OCI-LY7 (cell line): ENCODE measurements at regions not wholly inside any gene's neighbourhood (a gene's known extent, or its start where the extent isn't known, plus 50 kb on each side); places are given as distances from the start of the nearest gene placed in this dataset.

ENCODE experiments used
- BruUV-seq: library from RNA; stranded (reverse); fragments of 400-500 nt; replicated peaks from 2 replicates; lab custom pipeline; 2021; lab: Mats Ljungman, UMichigan
- CTCF ChIA-PET: fragments of 300-600 bp; sonication (Branson Sonifier 250); formaldehyde crosslinking; loops from one replicate; lab custom pipeline; 2022; ENCODE audit warnings: antibody characterized with exemption; ENCODE audit not compliant: unreplicated experiment; lab: Charles Lee
- POLR2A ChIA-PET: fragments of 300-600 bp; sonication (Branson Sonifier 250); formaldehyde crosslinking; loops from one replicate; lab custom pipeline; 2022; ENCODE audit warnings: antibody characterized with exemption; lab: Charles Lee
- DNase-seq: peaks from one replicate; pipeline ENCODE4 v3.0.0-alpha.2; 2015; ENCODE audit warnings: low spot score
- H2AFZ ChIP-seq: fragments of 200-600 bp; sonication (generic), shearing (Covaris generic); 2 replicates; pipeline ENCODE4 v1.6.1; 2014; ENCODE audit warnings: mild to moderate bottlenecking, antibody characterized with exemption, low read length, moderate library complexity
- H3K27ac ChIP-seq: fragments of 200-600 bp; sonication (generic); 2 replicates; pipeline ENCODE4 v1.5.1; 2014; ENCODE audit warnings: mixed run types, low read depth, mild to moderate bottlenecking, moderate library complexity, low read length, inconsistent platforms; ENCODE audit not compliant: poor library complexity, severe bottlenecking
- H3K36me3 ChIP-seq: fragments of 200-600 bp; sonication (generic); 2 replicates; pipeline ENCODE4 v1.6.1; 2014; ENCODE audit warnings: mild to moderate bottlenecking, antibody characterized with exemption, low read length, moderate library complexity, mixed read lengths; ENCODE audit not compliant: insufficient read depth
- H3K4me1 ChIP-seq: fragments of 200-600 bp; sonication (generic); 2 replicates; pipeline ENCODE4 v1.5.1; 2014; ENCODE audit warnings: mild to moderate bottlenecking, low read length; ENCODE audit not compliant: insufficient read depth, poor library complexity, severe bottlenecking
- H3K4me2 ChIP-seq: fragments of 200-600 bp; sonication (generic); 2 replicates; pipeline ENCODE4 v1.6.1; 2014; ENCODE audit warnings: mild to moderate bottlenecking, low read length
- H3K4me3 ChIP-seq: fragments of 200-600 bp; sonication (generic); 2 replicates; pipeline ENCODE4 v1.5.1; 2014; ENCODE audit warnings: mild to moderate bottlenecking, low read depth, low read length; ENCODE audit not compliant: poor library complexity, severe bottlenecking
- H3K79me2 ChIP-seq: fragments of 200-600 bp; sonication (generic); 2 replicates; pipeline ENCODE4 v1.6.1; 2016; ENCODE audit warnings: low read depth, mild to moderate bottlenecking, low read length, moderate library complexity, mixed read lengths; ENCODE audit not compliant: insufficient read depth
- H3K9me2 ChIP-seq: fragments of 200-600 bp; sonication (generic); 2 replicates; pipeline ENCODE4 v1.6.1; 2016; ENCODE audit warnings: mild to moderate bottlenecking, low read length, mixed read lengths; ENCODE audit not compliant: insufficient read depth
- H3K9me3 ChIP-seq: fragments of 200-600 bp; sonication (generic); 2 replicates; pipeline ENCODE4 v1.6.1; 2014; ENCODE audit warnings: mild to moderate bottlenecking, mixed run types, low read length, mixed read lengths
- H4K20me1 ChIP-seq: fragments of 200-600 bp; sonication (generic); 2 replicates; pipeline ENCODE4 v1.6.1; 2014; ENCODE audit warnings: mild to moderate bottlenecking, antibody characterized with exemption, low read length, moderate library complexity, mixed read lengths; ENCODE audit not compliant: insufficient read depth
- CTCF ChIP-seq: fragments of 200-600 bp; sonication (generic); conservative IDR thresholded peaks from 2 replicates; pipeline ENCODE4 v1.5.1; 2014; ENCODE audit warnings: mild to moderate bottlenecking, antibody characterized with exemption, low read length, moderate library complexity, mixed read lengths
- EZH2phosphoT487 ChIP-seq: fragments of 200-600 bp; sonication (generic); IDR thresholded peaks from 2 replicates; pipeline ENCODE4 v1.6.1; 2018; ENCODE audit warnings: low read depth, borderline replicate concordance, mild to moderate bottlenecking, mixed run types, antibody characterized with exemption, low read length, moderate library complexity, mixed read lengths
- intact Hi-C: fragments of 100-400 bp; cut with micrococcal nuclease; formaldehyde crosslinking; loops from one replicate; pipeline ENCODE4 v1.10.0; 2022; ENCODE audit not compliant: unreplicated experiment

- Histone ChIP-seq H3K27ac (no peak overlapping the region), H3K9me2 (no peaks in the 10 kb centered on the region), H3K9me3 (no peaks in the 10 kb centered on the region), H3K4me1 (no peaks in the 10 kb centered on the region), H4K20me1 (no peaks in the 10 kb centered on the region), H3K36me3 (no peaks in the 10 kb centered on the region), H3K4me2 (no peak overlapping the region), H3K79me2 (no peaks in the 10 kb centered on the region), H3K4me3 (no peak overlapping the region), H2AFZ (no peak overlapping the region)
- CTCF ChIA-PET, result no interaction called here
- POLR2A ChIA-PET, result no interaction called here
- no TSS peak for BruUV-seq
- no peak for DNase-seq
- intact Hi-C loops, result no loop called here
- TF ChIP-seq EZH2phosphoT487, result no peak
- no peak for TF ChIP-seq CTCF
Measured at GRCh38 chr3:163753033-163753432, 1325.3 kb downstream of the SI start.

GRCh38 chr3:163745204-163745603 is 1333.1 kb downstream of the SI start:
- ChIA-PET POLR2A (no interaction called here), CTCF (no interaction called here)
- Histone ChIP-seq H4K20me1 (no peaks in the 10 kb centered on the region), H3K9me3 (no peaks in the 10 kb centered on the region), H3K4me3 (no peak overlapping the region), H3K27ac (no peak overlapping the region), H3K79me2 (no peaks in the 10 kb centered on the region), H3K4me1 (no peaks in the 10 kb centered on the region), H3K4me2 (no peak overlapping the region), H3K9me2 (no peaks in the 10 kb centered on the region), H2AFZ (no peak overlapping the region), H3K36me3 (no peaks in the 10 kb centered on the region)
- intact Hi-C loops, result no loop called here
- TF ChIP-seq CTCF (no peak), EZH2phosphoT487 (no peak)
- no peak for DNase-seq
- no TSS peak for BruUV-seq

GRCh38 chr3:163735394-163735793 is 1342.9 kb downstream of the SI start:
- Histone ChIP-seq H3K36me3 (no peaks in the 10 kb centered on the region), H3K27ac (no peak overlapping the region), H2AFZ (no peak overlapping the region), H3K79me2 (no peaks in the 10 kb centered on the region), H3K9me2 (no peaks in the 10 kb centered on the region), H3K9me3 (no peaks in the 10 kb centered on the region), H3K4me1 (no peaks in the 10 kb centered on the region), H4K20me1 (no peaks in the 10 kb centered on the region), H3K4me3 (no peak overlapping the region), H3K4me2 (no peak overlapping the region)
- DNase-seq, result no peak
- no TSS peak for BruUV-seq
- ChIA-PET CTCF (no interaction called here), POLR2A (no interaction called here)
- intact Hi-C loops, result no loop called here
- TF ChIP-seq EZH2phosphoT487 (no peak), CTCF (no peak)
